ENCODE measurements at regions not wholly inside any gene's neighbourhood (a gene's known extent, or its start where the extent isn't known, plus 50 kb on each side); places are given as distances from the start of the nearest gene placed in this dataset.

DNA sequence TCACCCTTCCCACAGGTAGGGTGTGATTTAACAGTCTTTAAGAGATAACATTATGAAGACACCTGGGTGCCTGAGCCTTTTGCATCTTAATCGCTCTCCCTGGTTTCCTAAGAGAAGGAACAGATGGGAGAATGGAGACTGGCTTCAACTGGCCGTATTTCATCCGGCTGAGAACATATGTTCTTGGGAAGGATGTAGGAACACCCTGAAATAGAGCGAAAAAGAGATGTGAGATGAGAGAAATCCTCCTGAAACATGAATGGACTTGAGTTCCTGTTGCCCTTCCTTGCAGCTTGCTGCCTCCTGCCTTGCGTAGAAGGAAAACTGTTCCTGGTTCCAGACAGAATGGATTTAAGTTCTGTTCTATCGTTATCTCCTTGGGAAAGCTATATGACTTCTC is 385.4 kb upstream of the RBFOX1 start:
- TF ChIP-seq, protein P1, sequence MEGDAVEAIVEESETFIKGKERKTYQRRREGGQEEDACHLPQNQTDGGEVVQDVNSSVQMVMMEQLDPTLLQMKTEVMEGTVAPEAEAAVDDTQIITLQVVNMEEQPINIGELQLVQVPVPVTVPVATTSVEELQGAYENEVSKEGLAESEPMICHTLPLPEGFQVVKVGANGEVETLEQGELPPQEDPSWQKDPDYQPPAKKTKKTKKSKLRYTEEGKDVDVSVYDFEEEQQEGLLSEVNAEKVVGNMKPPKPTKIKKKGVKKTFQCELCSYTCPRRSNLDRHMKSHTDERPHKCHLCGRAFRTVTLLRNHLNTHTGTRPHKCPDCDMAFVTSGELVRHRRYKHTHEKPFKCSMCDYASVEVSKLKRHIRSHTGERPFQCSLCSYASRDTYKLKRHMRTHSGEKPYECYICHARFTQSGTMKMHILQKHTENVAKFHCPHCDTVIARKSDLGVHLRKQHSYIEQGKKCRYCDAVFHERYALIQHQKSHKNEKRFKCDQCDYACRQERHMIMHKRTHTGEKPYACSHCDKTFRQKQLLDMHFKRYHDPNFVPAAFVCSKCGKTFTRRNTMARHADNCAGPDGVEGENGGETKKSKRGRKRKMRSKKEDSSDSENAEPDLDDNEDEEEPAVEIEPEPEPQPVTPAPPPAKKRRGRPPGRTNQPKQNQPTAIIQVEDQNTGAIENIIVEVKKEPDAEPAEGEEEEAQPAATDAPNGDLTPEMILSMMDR (IDR thresholded peaks at IDR 0.05; ENCODE audit: insufficient read depth, low read length, poor library complexity, severe bottlenecking), result no peak
- no peak for TF ChIP-seq EZH2phosphoT487 (conservative IDR thresholded peaks at IDR 0.05; ENCODE audit: low read length)

All from SU-DHL-6 (cell line).